Fibroblast of lung (primary cell): ENCODE measurements at regions not wholly inside any gene's neighbourhood (a gene's known extent, or its start where the extent isn't known, plus 50 kb on each side); places are given as distances from the start of the nearest gene placed in this dataset.

Experiments
- EZH2 ChIP-seq: IDR thresholded peaks from 2 replicates; pipeline ENCODE4 v1.5.1; 2012; ENCODE audit warnings: low read length, control low read depth, mild to moderate bottlenecking; ENCODE audit errors: missing control alignments
- TF ChIP-seq, protein P1 (sequence below), 2 donors: IDR thresholded peaks in 1 of 2; conservative IDR thresholded peaks in 1 of 2; 1 replicate in 1 of 2; 2 replicates in 1 of 2; pipeline ENCODE4 v1.5.1; 2011 to 2012; ENCODE audit warnings: low read length in 2 of 2, control low read depth in 1 of 2, inconsistent platforms in 1 of 2, low read depth in 1 of 2, mild to moderate bottlenecking in 1 of 2

DNA sequence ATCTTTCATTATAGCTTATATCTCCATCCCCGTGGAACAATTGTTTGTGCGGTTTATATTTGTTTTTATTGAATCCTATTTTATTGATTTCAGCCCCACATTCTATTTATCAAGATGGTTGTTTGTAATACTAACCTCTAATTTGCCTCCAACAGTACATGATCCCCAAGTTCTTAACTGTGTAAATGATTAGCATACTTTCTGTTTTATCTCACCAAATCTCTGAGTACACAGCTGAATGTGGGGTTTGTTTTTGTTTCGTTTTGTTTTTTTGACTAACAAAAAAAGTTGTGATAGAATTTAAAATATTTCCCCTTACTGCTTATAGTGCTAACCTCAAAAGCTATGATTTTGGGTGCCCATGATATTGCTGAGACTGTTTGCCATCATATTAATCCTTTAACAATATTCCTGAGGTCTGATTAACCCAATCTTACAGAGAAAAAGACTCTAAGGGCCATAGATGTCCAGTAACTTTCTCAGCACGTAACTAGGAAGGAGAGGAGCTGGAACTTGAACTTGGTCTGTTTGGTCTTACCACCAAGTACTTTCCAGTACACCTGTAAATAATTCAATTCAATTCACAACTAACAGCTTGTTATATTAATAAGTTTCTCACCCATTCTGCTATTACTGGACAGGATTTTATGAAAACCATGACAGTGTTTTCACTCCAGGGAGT, 789.8 kb downstream of the TUSC7 start:
- no peak for TF ChIP-seq EZH2
- TF ChIP-seq, protein P1, sequence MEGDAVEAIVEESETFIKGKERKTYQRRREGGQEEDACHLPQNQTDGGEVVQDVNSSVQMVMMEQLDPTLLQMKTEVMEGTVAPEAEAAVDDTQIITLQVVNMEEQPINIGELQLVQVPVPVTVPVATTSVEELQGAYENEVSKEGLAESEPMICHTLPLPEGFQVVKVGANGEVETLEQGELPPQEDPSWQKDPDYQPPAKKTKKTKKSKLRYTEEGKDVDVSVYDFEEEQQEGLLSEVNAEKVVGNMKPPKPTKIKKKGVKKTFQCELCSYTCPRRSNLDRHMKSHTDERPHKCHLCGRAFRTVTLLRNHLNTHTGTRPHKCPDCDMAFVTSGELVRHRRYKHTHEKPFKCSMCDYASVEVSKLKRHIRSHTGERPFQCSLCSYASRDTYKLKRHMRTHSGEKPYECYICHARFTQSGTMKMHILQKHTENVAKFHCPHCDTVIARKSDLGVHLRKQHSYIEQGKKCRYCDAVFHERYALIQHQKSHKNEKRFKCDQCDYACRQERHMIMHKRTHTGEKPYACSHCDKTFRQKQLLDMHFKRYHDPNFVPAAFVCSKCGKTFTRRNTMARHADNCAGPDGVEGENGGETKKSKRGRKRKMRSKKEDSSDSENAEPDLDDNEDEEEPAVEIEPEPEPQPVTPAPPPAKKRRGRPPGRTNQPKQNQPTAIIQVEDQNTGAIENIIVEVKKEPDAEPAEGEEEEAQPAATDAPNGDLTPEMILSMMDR (conservative IDR thresholded peaks at IDR 0.05 in 1 of 2, IDR thresholded peaks at IDR 0.05 in 1 of 2; ENCODE audit: low read depth in 1 of 2, low read length in 2 of 2): no peak
